HEK293 (cell line): ENCODE measurements at regions not wholly inside any gene's neighbourhood (a gene's known extent, or its start where the extent isn't known, plus 50 kb on each side); places are given as distances from the start of the nearest gene placed in this dataset.

Experiments used
- CTCF ChIA-PET: fragments of 350-600 bp; formaldehyde crosslinking; extraction: SDS; loops from one replicate; lab custom pipeline; 2021; ENCODE audit warnings: antibody characterized with exemption; lab: Yijun Ruan, JAX
- POLR2A ChIA-PET: fragments of 300-600 bp; formaldehyde crosslinking; extraction: SDS; loops from one replicate; lab custom pipeline; 2020; ENCODE audit warnings: antibody characterized with exemption, inconsistent platforms; lab: Yijun Ruan, JAX
- H3K27ac ChIP-seq: fragments of 200-500 bp; sonication (Bioruptor generic); 2 replicates; pipeline ENCODE4 v1.5.1; 2014; ENCODE audit warnings: low read depth, low read length, control low read depth, inconsistent platforms; ENCODE audit errors: extremely low read depth
- H3K36me3 ChIP-seq, 2 experiments: fragments of 200-500 bp in 1 of 2; sonication (Bioruptor generic) in 1 of 2; 1 replicate in 1 of 2; 2 replicates in 1 of 2; pipeline ENCODE4 v1.5.1; 2014 to 2017; ENCODE audit warnings: inconsistent platforms in 2 of 2, low read length in 2 of 2; ENCODE audit not compliant: control insufficient read depth in 2 of 2, insufficient read depth in 1 of 2
- H3K4me1 ChIP-seq: fragments of 200-500 bp; sonication (Bioruptor generic); 2 replicates; pipeline ENCODE4 v1.5.1; 2014; ENCODE audit warnings: mild to moderate bottlenecking, low read length, inconsistent platforms; ENCODE audit not compliant: control insufficient read depth, insufficient read depth
- H3K4me3 ChIP-seq: 2 replicates; pipeline ENCODE4 v1.5.1; 2011; ENCODE audit warnings: low read depth, mild to moderate bottlenecking, control low read depth, low read length, moderate library complexity
- H3K9me3 ChIP-seq: fragments of 200-500 bp; sonication (Bioruptor generic); 2 replicates; pipeline ENCODE4 v1.5.1; 2014; ENCODE audit warnings: low read depth, low read length, inconsistent platforms; ENCODE audit not compliant: control insufficient read depth, insufficient read depth
- HOXD13 ChIP-seq: sonication (generic); formaldehyde crosslinking; IDR thresholded peaks from 2 replicates; pipeline ENCODE4 v1.8.0; 2022; ENCODE audit warnings: missing genetic modification reagents, borderline replicate concordance
- YY1 ChIP-seq: fragments of 450-650 bp; formaldehyde crosslinking; IDR thresholded peaks from 2 replicates; pipeline ENCODE4 v1.5.1; 2018; ENCODE audit warnings: missing biosample characterization, missing genetic modification characterization
- ZBTB17 ChIP-seq: fragments of 450-650 bp; formaldehyde crosslinking; IDR thresholded peaks from 2 replicates; pipeline ENCODE4 v1.5.1; 2016; ENCODE audit warnings: missing biosample characterization, missing genetic modification characterization
- ZBTB20 ChIP-seq: fragments of 450-650 bp; formaldehyde crosslinking; IDR thresholded peaks from 2 replicates; pipeline ENCODE4 v1.5.1; 2016; ENCODE audit warnings: missing biosample characterization, missing genetic modification characterization
- ZIC2 ChIP-seq: fragments of 450-650 bp; formaldehyde crosslinking; IDR thresholded peaks from 2 replicates; pipeline ENCODE4 v1.5.1; 2016; ENCODE audit warnings: missing biosample characterization, missing genetic modification characterization
- ZNF133 ChIP-seq: fragments of 450-650 bp; formaldehyde crosslinking; IDR thresholded peaks from 2 replicates; pipeline ENCODE4 v1.5.1; 2016; ENCODE audit warnings: missing biosample characterization, missing genetic modification characterization
- ZNF138 ChIP-seq: fragments of 450-650 bp; formaldehyde crosslinking; IDR thresholded peaks from 2 replicates; pipeline ENCODE4 v1.5.1; 2016; ENCODE audit warnings: missing biosample characterization, missing genetic modification characterization, borderline replicate concordance
- ZNF302 ChIP-seq: fragments of 450-650 bp; formaldehyde crosslinking; IDR thresholded peaks from 2 replicates; pipeline ENCODE4 v1.5.1; 2016; ENCODE audit warnings: missing biosample characterization, missing genetic modification characterization, low read depth
- ZNF366 ChIP-seq: fragments of 450-650 bp; formaldehyde crosslinking; conservative IDR thresholded peaks from 2 replicates; pipeline ENCODE4 v1.5.1; 2016; ENCODE audit warnings: missing biosample characterization, missing genetic modification characterization
- ZNF658 ChIP-seq: fragments of 450-650 bp; formaldehyde crosslinking; IDR thresholded peaks from 2 replicates; pipeline ENCODE4; 2016; ENCODE audit warnings: missing biosample characterization, missing genetic modification characterization
- ZSCAN30 ChIP-seq: fragments of 450-650 bp; IDR thresholded peaks from 2 replicates; pipeline ENCODE4 v1.5.1; 2018; ENCODE audit warnings: missing biosample characterization, mild to moderate bottlenecking, missing genetic modification characterization, moderate library complexity
- TF ChIP-seq, protein P1 (sequence below): fragments of 450-650 bp; formaldehyde crosslinking; IDR thresholded peaks from 2 replicates; pipeline ENCODE4 v1.5.1; 2017; ENCODE audit warnings: missing biosample characterization, missing genetic modification characterization
- TF ChIP-seq, protein P2 (sequence below): fragments of 450-650 bp; formaldehyde crosslinking; IDR thresholded peaks from 2 replicates; pipeline ENCODE4 v1.5.1; 2016; ENCODE audit warnings: missing biosample characterization, missing genetic modification characterization
- TF ChIP-seq, protein P3 (sequence below): fragments of 450-650 bp; formaldehyde crosslinking; IDR thresholded peaks from 2 replicates; pipeline ENCODE4 v1.5.1; 2016; ENCODE audit warnings: missing biosample characterization, missing genetic modification characterization
- TF ChIP-seq, protein P4 (sequence below): fragments of 450-650 bp; formaldehyde crosslinking; IDR thresholded peaks from 2 replicates; pipeline ENCODE4 v1.5.1; 2016; ENCODE audit warnings: missing biosample characterization, missing genetic modification characterization
- TF ChIP-seq, protein P5 (sequence below): fragments of 450-650 bp; formaldehyde crosslinking; IDR thresholded peaks from 2 replicates; pipeline ENCODE4 v1.5.1; 2016; ENCODE audit warnings: missing biosample characterization, missing genetic modification characterization
- TF ChIP-seq, protein P6 (sequence below): fragments of 450-650 bp; formaldehyde crosslinking; IDR thresholded peaks from 2 replicates; pipeline ENCODE4 v1.5.1; 2017; ENCODE audit warnings: missing biosample characterization, missing genetic modification characterization

DNA sequence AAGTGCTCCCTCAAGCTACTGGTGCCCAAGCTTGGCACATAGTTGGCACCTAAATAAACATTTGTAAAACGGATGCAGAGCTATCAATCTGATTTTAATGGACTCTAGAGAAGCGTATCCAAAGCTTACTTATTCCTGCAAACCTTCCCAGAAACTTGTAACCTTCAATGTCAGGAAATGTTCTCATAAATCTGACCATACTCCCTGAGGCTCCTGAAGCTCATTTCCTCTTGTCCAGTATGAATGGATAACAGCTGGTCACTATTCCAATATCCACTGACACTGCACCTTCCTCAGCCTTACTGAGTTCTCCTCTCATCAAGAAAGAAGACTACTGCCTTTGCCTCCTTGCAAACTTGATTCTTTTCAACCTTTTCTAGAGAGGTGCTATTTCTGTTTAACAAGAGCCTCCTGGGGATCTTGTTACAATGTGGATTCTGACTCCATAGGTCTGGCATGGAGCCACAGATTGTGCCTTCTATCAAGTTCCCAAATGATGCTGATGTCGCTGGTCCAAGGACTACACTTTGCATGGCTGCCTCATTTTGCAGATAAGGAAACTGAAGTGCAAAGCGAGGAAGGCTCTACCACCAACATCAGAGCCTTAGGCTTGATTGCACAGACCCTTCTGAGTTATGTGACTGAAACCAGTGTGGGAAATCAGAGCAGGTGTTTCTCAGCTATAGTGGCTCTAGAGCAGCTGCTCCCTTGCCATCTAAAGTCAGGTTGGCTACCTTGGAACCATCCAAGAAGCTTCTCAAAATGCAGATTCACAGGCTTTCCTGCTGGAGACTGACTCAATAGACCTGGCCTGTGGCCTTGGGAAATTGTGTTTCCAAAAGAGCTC lies 377.8 kb downstream of the SOX9 start:
- peaks cover 5% of the 10 kb centered on the region for H3K4me1 ChIP-seq
- CTCF ChIA-PET: interaction anchor here (1.2 kb wide), 1 partner anchor 19 kb away, joined by 4 read pairs; no protein-coding TSS in a partner anchor
- TF ChIP-seq, protein P1, sequence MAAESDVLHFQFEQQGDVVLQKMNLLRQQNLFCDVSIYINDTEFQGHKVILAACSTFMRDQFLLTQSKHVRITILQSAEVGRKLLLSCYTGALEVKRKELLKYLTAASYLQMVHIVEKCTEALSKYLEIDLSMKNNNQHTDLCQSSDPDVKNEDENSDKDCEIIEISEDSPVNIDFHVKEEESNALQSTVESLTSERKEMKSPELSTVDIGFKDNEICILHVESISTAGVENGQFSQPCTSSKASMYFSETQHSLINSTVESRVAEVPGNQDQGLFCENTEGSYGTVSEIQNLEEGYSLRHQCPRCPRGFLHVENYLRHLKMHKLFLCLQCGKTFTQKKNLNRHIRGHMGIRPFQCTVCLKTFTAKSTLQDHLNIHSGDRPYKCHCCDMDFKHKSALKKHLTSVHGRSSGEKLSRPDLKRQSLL: 0 out of 2 replicates have a peak, but pooled peaks have one; percentile 7
- TF ChIP-seq ZNF133 (tag by site-specific recombination): no peak
- 0 out of 2 replicates have a peak, but pooled peaks have one; percentile 22 for TF ChIP-seq ZSCAN30 (tag by site-specific recombination)
- TF ChIP-seq, all 188 proteins: peak for 2
- no peak overlapping the region for H3K27ac ChIP-seq
- no peaks in the 10 kb centered on the region for H3K36me3 ChIP-seq
- H3K9me3 ChIP-seq: no peaks in the 10 kb centered on the region
- no peak overlapping the region for H3K4me3 ChIP-seq
- POLR2A ChIA-PET: no interaction called here

DNA sequence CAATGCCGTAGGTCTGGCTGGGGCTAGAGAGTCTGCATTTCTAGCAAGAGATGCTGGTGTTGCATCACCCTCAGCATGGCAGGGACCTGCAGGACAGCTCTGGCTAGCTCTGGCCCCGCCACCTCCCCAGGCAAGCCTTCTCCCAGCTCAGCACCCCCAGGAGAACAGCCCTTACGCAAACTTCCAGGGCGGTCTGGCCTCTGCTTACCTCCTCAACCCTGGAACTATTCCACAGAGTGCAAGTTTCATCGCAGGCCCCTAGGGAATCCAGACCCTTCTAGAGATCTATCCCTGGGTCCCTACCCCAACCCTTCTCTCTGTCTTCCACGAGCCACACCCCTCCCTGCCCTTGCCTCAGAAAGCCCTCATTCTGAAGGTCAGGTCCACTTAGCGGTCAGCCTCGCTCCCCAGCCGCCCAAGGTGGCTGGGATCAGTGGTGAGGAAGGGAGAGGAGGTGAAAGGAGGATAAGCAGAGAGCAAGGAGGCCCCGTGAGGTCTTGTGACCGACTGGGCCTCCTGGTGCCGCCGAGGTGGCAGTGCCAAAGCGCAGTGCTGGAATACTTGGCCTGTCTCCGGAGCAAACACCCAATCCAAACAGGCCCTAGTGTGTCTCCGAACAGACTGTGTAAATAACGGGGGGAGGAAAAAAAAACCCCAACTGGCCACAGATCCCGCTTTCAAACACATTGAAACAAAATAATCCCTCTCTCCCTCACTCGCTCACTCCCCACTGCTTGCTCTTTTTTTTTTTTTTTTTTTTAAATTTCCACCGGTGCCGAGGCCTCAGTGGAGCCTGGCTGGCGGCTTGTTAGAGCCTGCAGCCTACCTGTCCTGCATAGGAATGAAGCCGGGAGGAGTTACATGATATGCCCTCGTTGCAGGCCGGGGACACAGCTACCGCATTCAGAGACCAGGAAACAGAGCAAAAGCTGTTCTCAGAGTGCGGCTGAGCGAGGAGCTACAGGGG lies 380.9 kb downstream of the SOX9 start:
- ChIA-PET POLR2A (no interaction called here), CTCF (no interaction called here)
- Histone ChIP-seq H3K36me3 (no peaks in the 10 kb centered on the region), H3K4me1 (peaks cover 5% of the 10 kb centered on the region), H3K4me3 (no peak overlapping the region), H3K9me3 (no peaks in the 10 kb centered on the region), H3K27ac (no peak overlapping the region)
- TF ChIP-seq ZNF658 (tag by site-specific recombination) (no peak), ZIC2 (0 out of 2 replicates have a peak, but pooled peaks have one; percentile 11), HOXD13 (CRISPR knock-in tag) (peak; percentile 42; the same call in 1 of the 2 replicates)

DNA sequence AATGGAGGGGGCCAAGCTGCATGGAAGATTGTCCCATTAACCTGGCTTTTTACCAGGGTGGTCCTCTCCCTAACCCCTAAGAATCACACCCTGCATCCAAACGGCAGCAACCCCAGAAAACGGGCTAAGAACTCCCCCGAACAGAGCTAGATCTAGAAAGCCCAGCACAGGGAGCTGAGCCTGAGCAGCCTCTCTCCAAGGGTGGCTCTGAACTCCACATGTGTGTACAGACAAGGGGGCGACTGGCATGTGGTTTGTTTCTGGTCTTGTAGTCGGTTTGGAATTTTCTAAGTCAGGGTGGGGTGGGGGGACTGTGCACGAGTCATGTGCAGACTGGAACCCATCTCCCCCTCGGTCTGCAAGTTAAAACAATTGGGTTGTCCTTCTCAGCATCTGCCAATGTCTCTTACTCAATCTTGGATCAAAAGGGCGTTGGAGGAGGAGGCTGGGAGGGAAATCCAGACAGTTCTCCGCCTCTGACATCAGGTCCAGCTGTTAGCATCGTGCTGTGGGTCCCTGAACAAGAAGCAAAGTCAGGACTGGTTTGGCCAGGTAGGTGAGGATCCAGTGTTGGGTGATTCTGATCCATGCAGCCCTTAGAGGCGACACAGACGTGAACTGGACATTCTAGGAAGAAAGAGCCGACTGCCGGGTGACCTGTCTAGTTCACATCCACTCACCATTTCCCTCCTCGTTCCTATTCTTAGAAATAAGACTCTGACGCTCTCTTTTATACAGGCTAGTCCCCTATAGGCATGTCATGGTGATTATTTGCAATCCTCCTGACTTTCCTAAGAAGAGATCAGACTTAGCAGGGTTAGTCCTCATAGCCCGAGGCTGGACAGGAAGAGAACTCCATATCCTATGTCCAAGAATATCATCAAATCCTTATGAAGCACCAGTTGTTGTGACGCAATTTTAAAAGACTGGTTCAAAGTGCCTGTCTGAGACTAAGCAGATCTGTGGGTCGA lies 381.8 kb downstream of the SOX9 start:
- ChIA-PET POLR2A (no interaction called here), CTCF (no interaction called here)
- Histone ChIP-seq H3K36me3 (no peaks in the 10 kb centered on the region), H3K4me3 (no peak overlapping the region), H3K27ac (no peak overlapping the region), H3K4me1 (peaks cover 5% of the 10 kb centered on the region), H3K9me3 (no peaks in the 10 kb centered on the region)
- TF ChIP-seq, protein P2, sequence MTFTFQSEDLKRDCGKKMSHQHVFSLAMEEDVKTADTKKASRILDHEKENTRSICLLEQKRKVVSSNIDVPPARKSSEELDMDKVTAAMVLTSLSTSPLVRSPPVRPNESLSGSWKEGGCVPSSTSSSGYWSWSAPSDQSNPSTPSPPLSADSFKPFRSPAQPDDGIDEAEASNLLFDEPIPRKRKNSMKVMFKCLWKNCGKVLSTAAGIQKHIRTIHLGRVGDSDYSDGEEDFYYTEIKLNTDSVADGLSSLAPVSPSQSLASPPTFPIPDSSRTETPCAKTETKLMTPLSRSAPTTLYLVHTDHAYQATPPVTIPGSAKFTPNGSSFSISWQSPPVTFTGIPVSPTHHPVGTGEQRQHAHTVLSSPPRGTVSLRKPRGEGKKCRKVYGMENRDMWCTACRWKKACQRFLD (tag by site-specific recombination): no peak
- TF ChIP-seq, protein P3, sequence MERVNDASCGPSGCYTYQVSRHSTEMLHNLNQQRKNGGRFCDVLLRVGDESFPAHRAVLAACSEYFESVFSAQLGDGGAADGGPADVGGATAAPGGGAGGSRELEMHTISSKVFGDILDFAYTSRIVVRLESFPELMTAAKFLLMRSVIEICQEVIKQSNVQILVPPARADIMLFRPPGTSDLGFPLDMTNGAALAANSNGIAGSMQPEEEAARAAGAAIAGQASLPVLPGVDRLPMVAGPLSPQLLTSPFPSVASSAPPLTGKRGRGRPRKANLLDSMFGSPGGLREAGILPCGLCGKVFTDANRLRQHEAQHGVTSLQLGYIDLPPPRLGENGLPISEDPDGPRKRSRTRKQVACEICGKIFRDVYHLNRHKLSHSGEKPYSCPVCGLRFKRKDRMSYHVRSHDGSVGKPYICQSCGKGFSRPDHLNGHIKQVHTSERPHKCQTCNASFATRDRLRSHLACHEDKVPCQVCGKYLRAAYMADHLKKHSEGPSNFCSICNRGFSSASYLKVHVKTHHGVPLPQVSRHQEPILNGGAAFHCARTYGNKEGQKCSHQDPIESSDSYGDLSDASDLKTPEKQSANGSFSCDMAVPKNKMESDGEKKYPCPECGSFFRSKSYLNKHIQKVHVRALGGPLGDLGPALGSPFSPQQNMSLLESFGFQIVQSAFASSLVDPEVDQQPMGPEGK (tag by site-specific recombination): no peak
- TF ChIP-seq, protein P4, sequence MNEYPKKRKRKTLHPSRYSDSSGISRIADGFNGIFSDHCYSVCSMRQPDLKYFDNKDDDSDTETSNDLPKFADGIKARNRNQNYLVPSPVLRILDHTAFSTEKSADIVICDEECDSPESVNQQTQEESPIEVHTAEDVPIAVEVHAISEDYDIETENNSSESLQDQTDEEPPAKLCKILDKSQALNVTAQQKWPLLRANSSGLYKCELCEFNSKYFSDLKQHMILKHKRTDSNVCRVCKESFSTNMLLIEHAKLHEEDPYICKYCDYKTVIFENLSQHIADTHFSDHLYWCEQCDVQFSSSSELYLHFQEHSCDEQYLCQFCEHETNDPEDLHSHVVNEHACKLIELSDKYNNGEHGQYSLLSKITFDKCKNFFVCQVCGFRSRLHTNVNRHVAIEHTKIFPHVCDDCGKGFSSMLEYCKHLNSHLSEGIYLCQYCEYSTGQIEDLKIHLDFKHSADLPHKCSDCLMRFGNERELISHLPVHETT (tag by site-specific recombination): no peak
- TF ChIP-seq ZBTB17 (no peak), ZNF366 (tag by site-specific recombination) (no peak), ZNF302 (no peak), YY1 (no peak), ZNF138 (tag by site-specific recombination) (no peak), ZBTB20 (tag by site-specific recombination) (no peak)
- TF ChIP-seq, protein P5, sequence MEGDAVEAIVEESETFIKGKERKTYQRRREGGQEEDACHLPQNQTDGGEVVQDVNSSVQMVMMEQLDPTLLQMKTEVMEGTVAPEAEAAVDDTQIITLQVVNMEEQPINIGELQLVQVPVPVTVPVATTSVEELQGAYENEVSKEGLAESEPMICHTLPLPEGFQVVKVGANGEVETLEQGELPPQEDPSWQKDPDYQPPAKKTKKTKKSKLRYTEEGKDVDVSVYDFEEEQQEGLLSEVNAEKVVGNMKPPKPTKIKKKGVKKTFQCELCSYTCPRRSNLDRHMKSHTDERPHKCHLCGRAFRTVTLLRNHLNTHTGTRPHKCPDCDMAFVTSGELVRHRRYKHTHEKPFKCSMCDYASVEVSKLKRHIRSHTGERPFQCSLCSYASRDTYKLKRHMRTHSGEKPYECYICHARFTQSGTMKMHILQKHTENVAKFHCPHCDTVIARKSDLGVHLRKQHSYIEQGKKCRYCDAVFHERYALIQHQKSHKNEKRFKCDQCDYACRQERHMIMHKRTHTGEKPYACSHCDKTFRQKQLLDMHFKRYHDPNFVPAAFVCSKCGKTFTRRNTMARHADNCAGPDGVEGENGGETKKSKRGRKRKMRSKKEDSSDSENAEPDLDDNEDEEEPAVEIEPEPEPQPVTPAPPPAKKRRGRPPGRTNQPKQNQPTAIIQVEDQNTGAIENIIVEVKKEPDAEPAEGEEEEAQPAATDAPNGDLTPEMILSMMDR (tag by site-specific recombination): no peak
- TF ChIP-seq, protein P6, sequence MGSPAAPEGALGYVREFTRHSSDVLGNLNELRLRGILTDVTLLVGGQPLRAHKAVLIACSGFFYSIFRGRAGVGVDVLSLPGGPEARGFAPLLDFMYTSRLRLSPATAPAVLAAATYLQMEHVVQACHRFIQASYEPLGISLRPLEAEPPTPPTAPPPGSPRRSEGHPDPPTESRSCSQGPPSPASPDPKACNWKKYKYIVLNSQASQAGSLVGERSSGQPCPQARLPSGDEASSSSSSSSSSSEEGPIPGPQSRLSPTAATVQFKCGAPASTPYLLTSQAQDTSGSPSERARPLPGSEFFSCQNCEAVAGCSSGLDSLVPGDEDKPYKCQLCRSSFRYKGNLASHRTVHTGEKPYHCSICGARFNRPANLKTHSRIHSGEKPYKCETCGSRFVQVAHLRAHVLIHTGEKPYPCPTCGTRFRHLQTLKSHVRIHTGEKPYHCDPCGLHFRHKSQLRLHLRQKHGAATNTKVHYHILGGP: no peak
